Hepatocyte (in vitro differentiated cells): ENCODE measurements at regions not wholly inside any gene's neighbourhood (a gene's known extent, or its start where the extent isn't known, plus 50 kb on each side); places are given as distances from the start of the nearest gene placed in this dataset.

Experiments used
- EZH2 ChIP-seq: fragments of 200-600 bp; sonication (generic); IDR thresholded peaks from 2 replicates; pipeline ENCODE4 v1.6.1; 2016; ENCODE audit warnings: antibody characterized with exemption, mild to moderate bottlenecking, borderline replicate concordance
- EZH2phosphoT487 ChIP-seq: fragments of 200-600 bp; sonication (generic); IDR thresholded peaks from one replicate; pipeline ENCODE4 v1.6.1; 2018; ENCODE audit warnings: antibody characterized with exemption, mild to moderate bottlenecking, low read depth, moderate library complexity; ENCODE audit not compliant: unreplicated experiment, severe bottlenecking
- TF ChIP-seq, protein P1 (sequence below): fragments of 200-600 bp; sonication (generic); IDR thresholded peaks from 2 replicates; pipeline ENCODE4 v1.5.1; 2016; ENCODE audit warnings: antibody characterized with exemption, mild to moderate bottlenecking; ENCODE audit not compliant: poor library complexity

GRCh38 chr5:43917925-43918324 is 314.9 kb downstream of the NNT start:
- TF ChIP-seq, protein P1, sequence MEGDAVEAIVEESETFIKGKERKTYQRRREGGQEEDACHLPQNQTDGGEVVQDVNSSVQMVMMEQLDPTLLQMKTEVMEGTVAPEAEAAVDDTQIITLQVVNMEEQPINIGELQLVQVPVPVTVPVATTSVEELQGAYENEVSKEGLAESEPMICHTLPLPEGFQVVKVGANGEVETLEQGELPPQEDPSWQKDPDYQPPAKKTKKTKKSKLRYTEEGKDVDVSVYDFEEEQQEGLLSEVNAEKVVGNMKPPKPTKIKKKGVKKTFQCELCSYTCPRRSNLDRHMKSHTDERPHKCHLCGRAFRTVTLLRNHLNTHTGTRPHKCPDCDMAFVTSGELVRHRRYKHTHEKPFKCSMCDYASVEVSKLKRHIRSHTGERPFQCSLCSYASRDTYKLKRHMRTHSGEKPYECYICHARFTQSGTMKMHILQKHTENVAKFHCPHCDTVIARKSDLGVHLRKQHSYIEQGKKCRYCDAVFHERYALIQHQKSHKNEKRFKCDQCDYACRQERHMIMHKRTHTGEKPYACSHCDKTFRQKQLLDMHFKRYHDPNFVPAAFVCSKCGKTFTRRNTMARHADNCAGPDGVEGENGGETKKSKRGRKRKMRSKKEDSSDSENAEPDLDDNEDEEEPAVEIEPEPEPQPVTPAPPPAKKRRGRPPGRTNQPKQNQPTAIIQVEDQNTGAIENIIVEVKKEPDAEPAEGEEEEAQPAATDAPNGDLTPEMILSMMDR = no peak
- TF ChIP-seq EZH2 (no peak), EZH2phosphoT487 (no peak)
